Heart right ventricle (tissue), 16 donors: ENCODE measurements at regions not wholly inside any gene's neighbourhood (a gene's known extent, or its start where the extent isn't known, plus 50 kb on each side); places are given as distances from the start of the nearest gene placed in this dataset.

Experiments used
- ATAC-seq, 8 donors: fragments of 200-7000 bp; cut with Tn5 transposase; one replicate each; pipeline ENCODE4 v1.9.1; 2020; ENCODE audit warnings: mild to moderate bottlenecking in 8 of 8, moderate library complexity in 8 of 8, moderate number of reproducible peaks in 1 of 8
- DNase-seq, 2 donors: peaks; one replicate each; pipeline ENCODE4 v3.0.0-alpha.2; 2020
- H3K27ac ChIP-seq, 10 donors: fragments of 200-600 bp; sonication (generic) in 2 of 10; one replicate each; pipeline versions ENCODE4 v1.5.0 to v1.8.0; 2020 to 2022; ENCODE audit warnings: mild to moderate bottlenecking in 3 of 10
- H3K27me3 ChIP-seq, 7 donors: fragments of 200-600 bp; one replicate each; pipeline ENCODE4 v1.8.0; 2021 to 2022; ENCODE audit warnings: mild to moderate bottlenecking in 2 of 7
- H3K36me3 ChIP-seq, 9 donors: fragments of 200-600 bp; sonication (generic) in 1 of 9; one replicate each; pipeline versions ENCODE4 v1.5.0 to v1.8.0; 2020 to 2022; ENCODE audit warnings: mild to moderate bottlenecking in 2 of 9
- H3K4me1 ChIP-seq, 9 donors: fragments of 200-600 bp; sonication (generic) in 1 of 9; one replicate each; pipeline versions ENCODE4 v1.5.0 to v1.8.0; 2020 to 2022; ENCODE audit warnings: mild to moderate bottlenecking in 4 of 9
- H3K4me3 ChIP-seq, 10 donors: fragments of 200-600 bp; sonication (generic) in 2 of 10; one replicate each; pipeline versions ENCODE4 v1.5.0 to v1.8.0; 2020 to 2022; ENCODE audit warnings: mild to moderate bottlenecking in 7 of 10, moderate library complexity in 2 of 10
- H3K9me3 ChIP-seq, 11 donors: fragments of 200-600 bp in 10 of 11; sonication (generic) in 2 of 11; one replicate each; pipeline versions ENCODE4 v1.5.0 to v1.8.0; 2013 to 2022; ENCODE audit warnings: mild to moderate bottlenecking in 2 of 11, control low read depth in 1 of 11, moderate library complexity in 1 of 11
- WGBS, 2 donors: extraction: QIAGEN DNeasy Blood & Tissue Kit; methylation state at CpG; one replicate each; pipeline ENCODE4 v1.1.7; 2013; ENCODE audit warnings: inconsistent platforms in 1 of 2; 5-methylcytosine and 5-hydroxymethylcytosine counted together
- intact Hi-C, 10 donors: fragments of 100-400 bp; cut with DNase I; formaldehyde crosslinking; loops; one replicate each; pipeline versions ENCODE4 v1.11.1 to v1.14.2; 2022
- TF ChIP-seq, protein P1 (sequence below), 9 donors: fragments of 200-600 bp; sonication (generic) in 2 of 9; IDR thresholded peaks; one replicate each; pipeline versions ENCODE4 v1.5.0 to v1.8.0; 2021 to 2022; ENCODE audit warnings: antibody characterized with exemption in 9 of 9, mild to moderate bottlenecking in 5 of 9, moderate library complexity in 1 of 9
- donor health status: Arrhythmogenic right ventricular cardiomyopathy.
- donor health status: ischemic (EF 13 %, LVEDD 7.1; RV severe dilation, severe dysfunction).
- donor health status: healthy with polysubstance abuse.
- donor health status: DM: no; HTN: yes; CAD: no.
- donor health status: DM: no; HTN: no; CAD: no.
- donor health status: ischemic (EF 25% LVEDD 6.9; RV normal size, moderate dysfunction).
- donor health status: ischemic (EF 25% LVEDD 5.7; RV mildly dilated, moderate dysfunction).
- donor health status: healthy.
- donor health status: DM: yes; HTN: yes; CAD: no.
- donor health status: Ischemic cardiomyopathy.
- donor health status: ischemic (EF 35%, LVEDD 5.7; RV mildly dilated, moderate dysfunction).
- donor health status: nonischemic (EF 11% LVEDD 7.7; RV severe dilation, severe dysfunction).
- donor health status: DM: yes; HTN: yes; CAD: no.
- donor health status: PGD.
- donor health status: ischemic (EF 29% LVEDD 5.4; RV normal size, mild dysfunction).
- donor health status: nonischemic (EF 23%, LVEDD 6.1; RV moderate dilation, normal function).

DNA sequence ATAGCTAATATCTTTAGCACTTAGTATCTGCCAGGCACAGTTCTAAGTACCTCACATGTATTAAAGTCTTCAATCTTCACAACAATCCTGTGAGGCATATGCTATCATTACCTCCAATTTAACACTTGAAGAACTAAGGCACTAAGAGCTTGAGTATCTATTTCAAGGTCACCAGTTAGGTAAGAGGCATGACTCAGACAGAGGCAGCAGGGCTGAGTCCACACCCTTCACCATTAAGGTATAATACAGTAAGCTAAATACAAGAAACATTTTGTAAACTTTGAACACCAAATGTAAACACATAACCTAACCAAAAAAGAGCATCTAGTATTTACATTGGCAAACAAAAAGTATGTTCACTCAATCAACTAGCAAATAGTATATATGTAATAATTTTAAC lies 1410.9 kb downstream of the PCDH18 start:
- intact Hi-C loops: no loop called here
- DNase-seq (no peak), ATAC-seq (no peak)
- Histone ChIP-seq H3K4me1 (no peaks in the 10 kb centered on the region), H3K4me3 (no peak overlapping the region), H3K27ac (no peak overlapping the region), H3K27me3 (no peaks in the 10 kb centered on the region), H3K36me3 (no peaks in the 10 kb centered on the region), H3K9me3 (no peaks in the 10 kb centered on the region)
- TF ChIP-seq, protein P1, sequence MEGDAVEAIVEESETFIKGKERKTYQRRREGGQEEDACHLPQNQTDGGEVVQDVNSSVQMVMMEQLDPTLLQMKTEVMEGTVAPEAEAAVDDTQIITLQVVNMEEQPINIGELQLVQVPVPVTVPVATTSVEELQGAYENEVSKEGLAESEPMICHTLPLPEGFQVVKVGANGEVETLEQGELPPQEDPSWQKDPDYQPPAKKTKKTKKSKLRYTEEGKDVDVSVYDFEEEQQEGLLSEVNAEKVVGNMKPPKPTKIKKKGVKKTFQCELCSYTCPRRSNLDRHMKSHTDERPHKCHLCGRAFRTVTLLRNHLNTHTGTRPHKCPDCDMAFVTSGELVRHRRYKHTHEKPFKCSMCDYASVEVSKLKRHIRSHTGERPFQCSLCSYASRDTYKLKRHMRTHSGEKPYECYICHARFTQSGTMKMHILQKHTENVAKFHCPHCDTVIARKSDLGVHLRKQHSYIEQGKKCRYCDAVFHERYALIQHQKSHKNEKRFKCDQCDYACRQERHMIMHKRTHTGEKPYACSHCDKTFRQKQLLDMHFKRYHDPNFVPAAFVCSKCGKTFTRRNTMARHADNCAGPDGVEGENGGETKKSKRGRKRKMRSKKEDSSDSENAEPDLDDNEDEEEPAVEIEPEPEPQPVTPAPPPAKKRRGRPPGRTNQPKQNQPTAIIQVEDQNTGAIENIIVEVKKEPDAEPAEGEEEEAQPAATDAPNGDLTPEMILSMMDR (IDR thresholded peaks at IDR 0.05): no peak

DNA sequence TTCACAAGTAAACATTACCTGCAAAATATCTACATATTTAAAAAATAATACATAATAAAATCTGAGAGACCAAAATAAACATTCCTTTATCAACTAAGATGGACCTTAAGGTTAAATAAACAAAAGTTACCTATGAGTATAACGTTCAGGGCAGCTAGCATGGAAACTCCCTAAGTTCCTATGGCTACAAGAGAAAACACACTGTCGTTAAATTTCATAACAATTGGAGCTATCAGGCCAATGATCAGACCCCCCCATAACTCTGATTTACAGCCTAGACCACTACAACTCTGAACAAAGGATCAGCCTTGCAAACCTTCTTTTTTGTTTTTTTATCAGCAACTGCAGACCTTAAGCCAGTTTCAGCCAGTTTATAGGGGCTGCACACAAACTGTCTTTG lies 1418.4 kb downstream of the PCDH18 start:
- H3K4me1 ChIP-seq: no peaks in the 10 kb centered on the region
- H3K9me3 ChIP-seq: no peaks in the 10 kb centered on the region
- no peak overlapping the region for H3K4me3 ChIP-seq
- no peaks in the 10 kb centered on the region for H3K27me3 ChIP-seq
- intact Hi-C loops: no loop called here
- TF ChIP-seq, protein P1 (IDR thresholded peaks at IDR 0.05): no peak
- no peak for DNase-seq
- H3K36me3 ChIP-seq: no peaks in the 10 kb centered on the region
- ATAC-seq: no peak
- 49 to 60% methylated on average over 2 of the region's 2 CpGs for WGBS, 2 donors
- H3K27ac ChIP-seq: no peak overlapping the region

DNA sequence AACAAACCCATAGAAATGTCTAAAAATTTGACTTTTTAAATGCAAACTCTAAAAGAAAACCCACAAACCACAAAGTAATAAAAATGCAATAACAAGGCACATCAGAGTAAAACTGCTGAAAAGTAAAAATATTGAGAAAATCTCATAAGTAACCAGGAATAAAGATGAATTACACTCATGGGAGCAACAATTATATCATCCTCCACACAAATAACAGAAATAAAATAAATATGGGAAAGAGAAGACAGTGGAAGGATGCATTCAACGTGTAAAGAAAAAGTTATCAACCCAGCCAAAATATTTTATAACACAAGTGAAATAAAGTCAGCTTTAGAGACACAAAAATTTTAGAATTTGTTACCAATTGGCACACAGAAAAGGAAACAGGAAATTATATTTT lies 1420.2 kb downstream of the PCDH18 start:
- TF ChIP-seq, protein P1 (IDR thresholded peaks at IDR 0.05): no peak
- Histone ChIP-seq H3K27me3 (no peaks in the 10 kb centered on the region), H3K4me1 (no peaks in the 10 kb centered on the region), H3K9me3 (no peaks in the 10 kb centered on the region), H3K4me3 (no peak overlapping the region), H3K36me3 (no peaks in the 10 kb centered on the region), H3K27ac (no peak overlapping the region)
- DNase-seq: no peak
- 47 to 64% methylated on average over 1 of the region's 1 CpG for WGBS, 2 donors
- ATAC-seq: no peak
- intact Hi-C loops: no loop called here

DNA sequence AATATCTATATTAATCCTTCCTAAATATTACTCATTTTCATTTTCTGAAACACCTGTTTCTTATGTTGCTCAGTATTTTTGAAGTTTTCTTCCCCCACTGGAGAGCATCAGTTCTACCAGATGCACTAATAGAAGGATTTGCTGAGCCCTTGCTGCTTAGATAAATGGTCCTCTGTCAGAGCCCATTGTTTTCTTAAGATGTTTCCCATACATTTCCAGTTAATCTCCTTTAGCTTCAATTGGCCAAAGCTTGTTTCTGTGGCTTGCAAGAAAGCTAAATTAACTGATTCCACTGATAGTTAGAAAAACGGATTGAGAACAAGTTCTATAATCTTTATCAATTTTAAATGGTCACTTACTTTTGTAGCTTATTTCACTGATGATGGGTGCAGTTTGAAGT lies 1425.5 kb downstream of the PCDH18 start:
- no peak overlapping the region for H3K4me3 ChIP-seq
- no peaks in the 10 kb centered on the region for H3K4me1 ChIP-seq
- ATAC-seq (no peak), DNase-seq (no peak)
- TF ChIP-seq, protein P1 (IDR thresholded peaks at IDR 0.05): no peak
- H3K9me3 ChIP-seq: no peaks in the 10 kb centered on the region
- H3K36me3 ChIP-seq: no peaks in the 10 kb centered on the region
- no peaks in the 10 kb centered on the region for H3K27me3 ChIP-seq
- WGBS, 2 donors: 26 to 48% methylated on average over 1 of the region's 1 CpG
- intact Hi-C loops: no loop called here
- no peak overlapping the region for H3K27ac ChIP-seq

DNA sequence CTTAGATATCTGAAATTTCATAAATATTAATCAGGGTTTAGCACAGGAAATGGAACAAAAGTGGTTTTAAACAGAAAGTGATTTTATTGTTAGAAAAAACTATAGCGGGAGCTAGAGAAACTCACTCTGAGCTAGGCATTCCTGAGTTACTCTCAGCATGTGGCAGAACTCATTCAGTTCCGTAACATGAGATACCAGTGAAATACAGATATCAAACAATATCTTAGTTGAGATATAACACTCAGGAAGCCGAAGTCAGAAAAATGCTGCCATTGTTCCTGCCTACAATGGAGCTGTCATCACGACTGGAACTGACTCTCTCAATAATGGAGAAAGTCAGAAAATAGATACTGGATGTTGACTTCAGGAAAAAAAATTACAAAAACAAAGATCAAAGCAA lies 1428.7 kb downstream of the PCDH18 start:
- TF ChIP-seq, protein P1 (IDR thresholded peaks at IDR 0.05): no peak
- intact Hi-C loops: no loop called here
- Histone ChIP-seq H3K4me3 (no peak overlapping the region), H3K27me3 (no peaks in the 10 kb centered on the region), H3K9me3 (peaks cover 0 to 4% (median 0%) of the 10 kb centered on the region in 11 donors), H3K36me3 (no peaks in the 10 kb centered on the region), H3K4me1 (no peaks in the 10 kb centered on the region), H3K27ac (no peak overlapping the region)
- WGBS, 2 donors: 23 to 24% methylated on average over 4 of the region's 4 CpGs
- ATAC-seq: no peak
- no peak for DNase-seq
